ENCODE measurements at regions not wholly inside any gene's neighbourhood (a gene's known extent, or its start where the extent isn't known, plus 50 kb on each side); places are given as distances from the start of the nearest gene placed in this dataset.

DNA sequence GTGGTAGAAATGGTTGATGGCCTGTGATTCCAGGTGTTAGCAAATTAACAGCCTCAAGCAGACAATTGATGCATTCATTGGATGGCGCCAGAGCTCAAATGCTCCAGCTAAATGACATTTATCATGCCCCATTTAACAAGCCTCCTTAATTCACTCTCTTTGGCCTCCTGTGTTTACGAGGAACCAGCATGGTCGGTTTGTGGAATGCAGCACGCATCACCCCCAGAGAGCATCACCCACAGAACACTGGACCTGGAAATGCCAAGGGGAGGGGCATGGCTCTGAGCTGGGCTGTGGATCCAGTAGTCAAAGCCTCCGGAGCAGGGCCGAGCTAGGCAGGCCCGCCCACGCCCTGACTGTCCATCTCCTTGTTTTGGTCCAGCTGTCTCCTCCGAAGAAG is 434.0 kb downstream of the GADD45G start:
- DNase-seq = no peak

DNA sequence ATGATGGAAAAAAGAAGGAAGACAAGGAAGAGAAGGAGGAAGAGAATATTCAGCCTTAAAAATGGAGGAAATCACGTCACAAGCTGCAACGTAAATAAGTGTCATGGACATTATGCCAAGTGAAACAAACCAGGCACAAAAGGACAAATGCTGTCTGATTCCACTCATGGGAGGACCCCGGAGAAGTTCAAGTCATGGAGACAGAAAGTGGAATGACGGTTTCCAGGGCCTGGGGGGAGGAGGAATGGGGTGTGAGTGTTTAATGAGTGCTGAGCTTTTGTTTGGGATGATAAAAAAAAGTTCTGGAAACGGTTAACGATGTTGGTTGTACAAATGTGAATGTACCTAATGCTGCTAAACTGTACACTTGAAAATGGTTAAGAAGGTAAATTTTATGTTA is 439.5 kb downstream of the GADD45G start:
- DNase-seq = no peak

DNA sequence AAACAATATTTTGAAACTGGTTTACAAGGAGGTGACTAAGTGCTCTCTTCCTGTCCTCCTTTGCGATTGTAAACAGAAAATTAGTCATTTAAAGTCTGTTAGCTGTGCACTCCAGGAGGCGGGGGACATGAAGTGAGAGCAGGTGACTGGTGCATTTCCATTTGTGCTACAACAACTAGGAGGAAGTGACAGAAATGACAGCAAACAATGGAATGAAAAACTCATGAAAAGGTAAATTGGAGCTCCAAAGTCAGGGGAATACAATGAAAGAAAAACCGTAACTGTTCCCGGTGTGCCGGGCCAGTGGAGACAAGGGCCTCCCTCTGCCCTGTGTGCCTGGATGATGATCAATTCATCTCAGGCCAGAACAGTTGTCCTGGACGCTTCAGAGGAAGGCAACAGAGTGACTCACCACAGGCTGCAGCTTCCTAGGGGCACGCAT is 439.9 kb downstream of the GADD45G start:
- DNase-seq = no peak

DNA sequence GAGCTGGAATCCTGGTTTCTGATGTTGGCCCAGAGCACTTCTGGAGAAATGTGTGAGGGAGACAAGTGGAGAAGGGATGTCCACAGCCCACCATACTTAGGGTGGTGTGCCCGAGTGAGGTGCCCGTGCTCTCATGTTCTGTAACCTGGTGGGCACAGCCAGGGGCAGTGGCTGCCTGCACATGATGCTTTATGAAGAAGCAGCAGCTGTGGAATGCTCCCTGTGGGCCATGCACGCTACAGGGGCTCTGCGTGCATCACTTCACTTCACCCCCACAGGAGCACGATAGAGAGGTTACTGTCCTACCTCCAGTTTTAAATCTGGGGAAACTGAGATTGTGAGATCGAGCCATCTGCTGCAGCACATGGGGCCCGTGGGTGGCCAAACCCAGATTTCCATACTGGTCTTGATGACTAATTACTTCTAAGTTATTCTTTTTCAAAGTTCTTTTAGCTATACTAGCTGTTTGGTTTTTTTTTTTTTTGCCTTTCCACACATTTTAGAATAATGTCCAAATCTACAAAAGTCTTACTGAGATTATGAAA is 441.6 kb downstream of the GADD45G start:
- DNase-seq = no peak

DNA sequence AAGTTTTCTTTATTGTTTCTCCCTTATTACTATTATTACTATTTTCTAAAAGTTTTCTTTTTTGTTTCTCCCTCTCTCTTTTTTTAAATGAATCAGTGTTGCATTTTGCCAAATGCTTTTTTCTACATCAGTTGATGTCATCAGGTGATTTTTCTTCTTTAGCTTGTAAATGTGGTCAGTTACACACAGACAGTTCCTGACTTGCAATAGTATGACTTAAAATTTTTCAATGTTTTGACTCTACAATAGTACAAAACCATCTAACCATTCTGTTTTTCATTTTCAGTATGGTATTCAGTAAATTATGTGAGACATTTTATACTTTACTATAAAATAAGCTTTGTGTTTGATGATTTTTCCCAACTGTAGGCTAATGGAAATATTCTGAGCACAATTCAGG is 443.0 kb downstream of the GADD45G start:
- no peak for DNase-seq

DNA sequence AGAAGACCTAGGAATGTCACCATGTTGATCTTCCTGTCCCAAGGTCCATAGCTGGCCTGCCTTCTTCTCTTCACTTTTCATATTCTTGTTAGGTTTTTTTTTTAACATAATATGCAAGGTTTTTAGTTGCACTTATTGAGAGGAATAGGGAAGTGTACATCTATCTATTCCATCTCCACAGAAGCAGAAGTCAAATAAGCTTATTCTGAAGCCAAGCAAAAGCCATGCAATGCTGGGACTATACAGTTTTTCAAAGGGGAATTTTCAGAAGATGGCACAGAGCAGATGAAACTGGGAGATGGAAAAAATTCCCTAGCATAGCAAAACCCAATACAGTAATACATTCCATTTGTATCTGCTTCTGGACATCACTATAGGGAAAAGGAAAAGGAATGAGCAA is 447.6 kb downstream of the GADD45G start:
- DNase-seq = no peak

DNA sequence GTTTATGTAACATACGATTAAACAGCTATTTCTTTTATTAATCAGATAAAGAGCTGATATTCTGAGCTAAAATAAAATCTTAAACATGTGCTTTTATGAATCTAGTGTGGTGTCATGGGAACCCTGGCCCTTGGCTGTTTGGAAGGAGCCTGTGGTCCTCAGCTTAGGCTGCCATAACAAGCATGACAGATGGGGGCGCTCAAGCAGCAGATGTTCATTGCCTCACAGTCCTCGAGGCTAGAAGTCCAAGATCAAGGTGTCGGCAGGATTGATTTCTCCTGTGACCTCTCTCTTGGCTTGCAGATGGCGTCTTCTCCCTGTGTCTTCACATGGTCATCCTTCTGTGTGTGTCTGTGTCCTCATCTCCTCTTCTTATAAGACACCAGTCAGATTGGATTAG is 448.2 kb downstream of the GADD45G start:
- DNase-seq = no peak

DNA sequence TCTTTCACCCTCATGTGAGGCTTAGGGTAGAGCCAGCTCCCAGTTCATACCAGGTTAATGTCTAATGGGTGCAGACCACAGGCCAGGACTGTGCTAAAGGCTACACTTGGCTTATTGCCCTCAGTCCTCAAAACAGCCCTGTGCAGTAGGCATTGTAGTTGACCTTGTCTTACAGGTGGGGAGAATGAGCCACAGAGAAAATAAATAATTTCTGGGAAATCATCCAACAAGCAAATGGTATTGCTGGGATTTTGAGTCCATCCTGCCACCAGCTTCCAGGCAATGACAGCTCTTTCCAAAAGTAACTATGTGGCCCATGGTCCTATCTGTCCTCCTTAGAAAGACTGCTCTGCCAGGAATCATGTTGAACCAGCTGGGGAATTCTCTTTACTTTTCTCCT is 450.0 kb downstream of the GADD45G start:
- no peak for DNase-seq

DNA sequence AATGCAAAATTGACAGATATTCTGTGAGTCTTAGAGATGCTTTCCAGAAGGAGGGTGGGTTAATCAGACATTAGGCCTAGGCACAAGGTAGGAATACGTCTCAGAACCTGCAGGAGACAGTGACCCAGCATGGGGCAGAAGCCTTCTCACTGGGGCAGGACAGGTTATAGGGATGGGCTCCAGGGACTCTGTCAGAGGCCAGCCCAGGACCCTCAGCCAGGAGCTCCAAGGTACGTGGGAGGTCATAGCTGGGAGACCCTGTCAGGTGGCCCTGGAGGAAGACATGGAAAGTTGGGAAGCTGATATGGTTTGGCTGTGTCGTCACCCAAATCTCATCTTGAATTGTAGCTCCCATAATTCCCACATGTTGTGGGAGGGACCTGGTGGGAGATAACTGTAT is 450.4 kb downstream of the GADD45G start:
- no peak for DNase-seq

DNA sequence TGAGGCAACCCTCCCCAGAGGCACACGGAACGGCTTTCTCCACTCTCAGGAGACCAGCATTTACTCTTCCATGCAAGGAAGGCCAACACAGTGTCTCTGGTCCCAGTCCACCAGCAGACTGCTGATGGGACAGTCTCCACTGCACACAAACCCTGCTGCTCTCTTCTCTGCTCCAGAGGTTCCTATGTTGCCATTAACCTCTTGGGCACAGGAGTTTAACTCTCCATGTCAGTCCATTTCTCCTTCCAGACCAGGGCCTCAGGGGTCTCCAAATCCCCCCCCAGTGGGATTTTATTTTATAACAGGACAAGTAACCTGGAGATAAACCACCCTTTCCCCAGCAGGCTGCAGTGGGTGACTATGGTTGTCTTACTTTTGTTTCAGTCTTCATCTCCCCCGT is 452.5 kb downstream of the GADD45G start:
- DNase-seq = no peak

DNA sequence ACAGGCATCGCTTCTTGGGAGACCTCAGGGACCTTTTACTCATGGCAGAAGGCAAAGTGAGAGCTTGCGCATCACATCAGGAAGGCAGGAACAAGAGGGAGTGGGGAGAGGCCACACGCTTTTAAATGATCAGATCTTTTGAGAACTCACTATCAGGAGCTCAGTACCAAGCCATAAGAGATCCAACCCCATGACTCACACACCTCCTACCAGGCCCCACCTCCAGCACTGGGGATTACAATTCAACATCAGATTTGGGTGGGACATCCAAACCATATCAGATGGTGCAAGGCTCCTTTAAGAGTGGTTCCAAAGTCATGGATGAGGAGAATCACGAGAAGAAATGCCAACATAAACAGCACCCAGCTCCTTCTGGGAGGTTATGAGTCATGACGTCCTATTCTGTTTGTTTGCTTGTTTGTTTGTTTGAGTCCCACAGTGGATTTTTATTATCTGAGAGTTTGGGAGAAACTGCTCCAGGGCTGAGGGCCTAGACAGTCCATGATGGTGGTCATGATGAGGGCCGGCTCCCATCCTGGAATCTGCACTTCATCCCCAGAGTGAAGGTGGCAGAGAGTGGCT is 453.5 kb downstream of the GADD45G start:
- DNase-seq = no peak

DNA sequence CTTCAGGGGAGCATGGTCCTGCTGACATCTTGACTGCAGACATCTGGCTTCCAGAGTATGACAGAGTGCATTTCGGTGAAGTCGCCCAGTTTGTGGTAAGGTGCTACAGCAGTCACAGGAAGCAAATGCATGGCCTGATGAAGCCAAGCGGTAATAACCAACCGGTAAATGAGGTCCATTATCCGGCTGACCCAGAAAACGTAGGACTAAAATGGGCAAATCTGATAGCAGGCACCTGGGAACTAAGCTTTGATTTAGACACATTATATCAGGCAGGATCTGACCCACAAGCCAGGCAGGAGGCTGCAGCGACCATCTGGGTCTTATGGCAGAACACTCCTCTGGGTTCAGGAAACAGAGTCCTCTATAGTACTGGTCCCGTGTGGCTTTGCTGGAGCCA is 454.6 kb downstream of the GADD45G start:
- no peak for DNase-seq

DNA sequence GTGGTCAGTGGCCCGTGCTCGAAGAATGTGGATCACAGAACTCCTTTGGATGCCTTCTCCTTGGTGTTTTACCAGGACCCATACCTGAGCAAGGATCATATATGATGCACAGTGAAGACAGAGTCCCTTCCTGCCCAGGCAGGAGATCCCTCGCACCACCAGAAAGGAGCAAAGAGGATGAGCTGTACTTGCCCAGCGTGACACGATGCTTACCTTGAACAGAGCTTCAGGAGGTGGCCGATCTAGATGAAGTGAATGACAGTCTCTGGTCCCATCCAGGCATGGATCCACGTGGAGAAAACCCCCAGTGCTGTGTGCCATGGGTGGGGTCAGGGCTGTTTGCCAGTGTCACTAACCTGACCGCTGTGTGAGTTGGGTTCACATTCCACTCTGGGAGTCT is 455.4 kb downstream of the GADD45G start:
- no peak for DNase-seq

DNA sequence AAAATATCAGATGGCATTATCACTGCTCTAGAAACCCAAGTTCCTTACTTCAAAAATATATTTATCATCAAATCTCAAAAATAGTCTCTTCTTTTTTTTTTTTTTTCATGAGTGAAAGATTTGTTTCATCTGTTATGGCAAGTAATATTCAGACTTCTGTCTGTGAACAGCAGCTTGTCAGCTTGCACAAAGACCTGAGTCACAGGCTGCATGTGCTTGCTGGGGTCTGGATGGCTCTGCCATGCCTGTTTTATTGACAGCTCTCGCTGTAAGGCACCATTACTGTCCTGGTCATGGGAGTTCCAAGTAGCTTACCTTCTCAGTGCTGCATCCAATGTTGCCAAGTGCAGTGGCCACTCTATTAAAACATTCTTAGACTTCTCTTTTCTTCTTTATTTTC is 456.4 kb downstream of the GADD45G start:
- DNase-seq = no peak

DNA sequence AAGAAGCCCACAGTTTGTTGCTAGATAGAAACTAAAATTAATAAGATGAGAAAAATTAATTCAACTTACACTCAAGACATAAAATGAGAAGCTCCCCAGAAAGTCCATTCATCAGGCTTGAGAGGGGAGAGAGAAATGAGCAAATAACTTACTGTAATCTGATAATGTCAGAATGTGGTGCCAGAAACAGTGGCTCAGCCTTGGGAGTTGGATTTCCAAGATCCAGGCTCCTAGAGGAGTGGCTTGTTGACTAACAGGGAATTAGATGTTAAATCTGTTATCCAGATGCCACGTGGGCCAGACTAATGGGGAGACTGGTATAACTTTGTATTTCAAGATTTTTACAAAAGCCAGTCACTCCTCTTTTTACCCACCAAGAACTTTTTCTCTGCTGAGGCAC is 458.2 kb downstream of the GADD45G start:
- DNase-seq = no peak

DNA sequence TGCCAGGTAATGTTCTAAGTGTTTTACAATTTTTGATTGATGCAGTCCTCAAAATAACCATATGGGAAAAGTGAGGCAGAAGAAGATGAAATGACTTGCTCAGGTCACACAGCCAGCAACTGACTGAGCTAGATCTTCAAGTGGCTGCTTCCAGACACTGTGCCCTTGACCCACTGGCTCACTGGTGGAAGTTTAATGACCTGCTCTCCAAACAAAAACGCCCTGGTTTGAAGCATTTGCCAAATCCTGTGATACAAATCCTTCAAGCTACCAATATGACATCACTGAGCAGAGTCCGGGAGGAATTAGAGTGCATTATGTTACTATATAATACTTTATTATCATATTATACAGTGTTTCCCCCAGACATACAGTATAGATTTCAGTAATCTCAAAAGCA is 459.4 kb downstream of the GADD45G start:
- DNase-seq = no peak

DNA sequence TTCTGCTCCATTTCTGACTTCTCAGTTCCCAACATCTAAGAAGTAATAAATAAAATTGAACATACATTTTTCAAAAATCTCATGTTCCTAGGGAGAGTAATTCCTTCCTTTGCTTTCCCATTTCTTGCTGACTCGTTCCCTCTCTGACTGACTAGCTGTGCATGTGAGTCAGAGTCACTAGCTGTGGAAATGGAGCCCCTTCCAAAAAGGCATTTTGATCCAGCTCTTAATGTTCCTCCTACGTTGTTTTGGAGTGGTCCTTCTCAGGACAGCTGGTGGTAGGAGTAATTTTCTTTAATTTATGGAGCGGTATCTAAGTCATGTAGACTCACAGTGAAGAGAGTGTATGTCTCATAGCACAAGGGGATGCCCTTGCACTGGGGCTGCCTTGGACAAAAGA is 460.2 kb downstream of the GADD45G start:
- no peak for DNase-seq

DNA sequence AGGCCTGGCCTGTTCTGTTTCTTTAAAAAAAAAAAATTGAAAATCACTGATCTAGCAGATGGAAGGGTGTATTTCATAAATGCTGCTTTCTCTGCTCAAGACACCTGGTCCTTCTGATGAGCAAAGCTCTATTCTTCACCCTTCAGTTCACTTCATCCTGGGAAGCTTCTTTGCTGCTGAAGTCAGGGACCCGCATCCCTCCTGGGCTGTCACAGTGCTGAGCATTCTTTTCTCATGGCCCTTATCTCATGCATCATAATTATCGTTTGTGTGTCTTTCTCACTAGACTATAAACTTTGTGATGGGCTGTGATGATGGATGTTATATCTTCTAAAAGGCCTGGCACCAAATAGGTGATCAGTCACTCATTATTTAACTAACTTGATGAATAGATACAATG is 461.0 kb downstream of the GADD45G start:
- no peak for DNase-seq

DNA sequence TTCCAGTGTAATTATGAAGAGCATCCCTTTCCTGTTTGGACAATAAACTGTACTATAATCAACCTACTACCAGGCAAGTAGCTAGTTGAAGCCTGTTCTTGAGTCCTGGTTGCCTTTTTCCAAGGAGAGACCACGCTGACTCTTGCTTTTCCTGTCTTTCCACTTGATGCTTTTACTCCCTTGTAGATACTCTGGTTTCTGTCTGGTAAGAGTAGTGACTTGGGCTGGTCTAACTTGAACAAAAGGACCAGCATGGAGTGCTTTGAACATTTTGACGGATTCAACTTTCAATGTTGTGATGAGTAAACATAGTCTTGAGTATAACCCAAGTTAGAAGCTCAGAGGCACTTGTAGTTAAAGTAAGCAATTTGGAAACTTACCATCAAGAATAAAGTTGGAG is 464.3 kb downstream of the GADD45G start:
- no peak for DNase-seq

DNA sequence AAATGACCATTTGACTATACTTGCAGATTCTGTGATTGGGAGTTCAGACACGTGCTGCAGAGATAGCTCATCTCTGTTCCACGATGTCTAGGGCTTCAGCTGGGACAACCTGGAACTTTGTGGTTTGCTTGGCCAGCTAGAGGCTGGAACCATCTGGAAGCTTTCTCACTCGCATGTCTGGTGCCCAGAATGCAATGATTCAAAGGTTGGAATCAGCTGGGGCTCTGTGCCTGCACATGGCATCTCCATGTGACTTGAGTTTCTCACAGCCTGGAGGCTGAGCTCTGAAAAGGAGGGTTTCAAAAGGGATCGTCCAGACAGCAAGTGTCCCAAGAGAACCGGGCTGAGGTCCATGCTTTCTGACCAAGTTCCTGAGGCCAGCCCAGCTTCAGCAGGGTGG is 465.2 kb downstream of the GADD45G start:
- DNase-seq = no peak

DNA sequence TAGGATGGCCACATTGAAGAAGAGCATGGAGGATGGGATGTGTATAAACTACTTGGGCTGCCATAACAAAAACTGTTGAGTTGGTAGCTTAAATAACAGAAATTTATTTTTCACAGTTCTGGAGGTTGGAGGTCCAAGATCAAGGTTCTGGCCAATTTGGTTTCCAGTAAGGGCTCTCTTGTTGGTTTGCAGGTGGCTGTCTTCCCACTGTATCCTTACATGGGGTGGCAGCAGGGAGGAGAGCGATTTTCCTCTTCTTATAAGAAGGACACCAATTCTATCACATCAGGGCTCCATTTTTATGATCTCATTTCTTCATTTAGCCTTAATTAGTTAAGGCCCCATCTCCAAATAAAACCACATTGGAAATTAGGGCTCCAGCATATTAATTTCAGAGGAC is 465.7 kb downstream of the GADD45G start:
- no peak for DNase-seq

DNA sequence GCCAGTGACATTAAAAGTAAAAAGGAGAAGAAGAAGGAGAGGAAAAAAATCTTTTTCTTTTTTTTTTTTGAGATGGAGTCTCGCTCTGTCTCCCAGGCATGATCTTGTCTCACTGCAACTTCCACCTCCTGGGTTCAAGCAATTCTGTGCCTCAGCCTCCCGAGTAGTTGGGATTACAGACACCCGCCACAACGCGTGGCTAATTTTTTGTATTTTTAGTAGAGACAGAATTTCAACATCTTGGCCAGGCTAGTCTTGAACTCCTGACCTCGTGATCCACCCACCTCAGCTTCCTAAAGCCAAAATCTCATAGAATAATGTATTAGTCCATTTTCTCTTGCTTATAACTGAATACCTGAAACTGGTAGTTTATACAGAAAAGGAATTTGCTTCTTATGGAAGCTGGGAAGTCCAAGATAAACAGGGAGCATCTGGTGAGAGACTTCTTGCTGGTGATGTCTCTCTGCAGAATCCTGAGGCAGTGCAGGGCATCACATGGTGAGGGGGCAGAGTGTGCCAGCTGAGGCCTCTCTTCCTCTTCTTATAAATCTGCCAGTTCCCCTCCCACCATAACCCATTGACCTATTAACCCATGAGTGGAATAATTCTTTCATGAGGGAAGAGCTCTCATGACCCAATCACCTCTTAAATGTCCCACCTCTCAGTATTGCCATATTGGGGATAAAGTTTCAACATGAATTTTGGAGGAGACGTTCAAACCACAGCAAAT is 466.3 kb downstream of the GADD45G start:
- DNase-seq = no peak

DNA sequence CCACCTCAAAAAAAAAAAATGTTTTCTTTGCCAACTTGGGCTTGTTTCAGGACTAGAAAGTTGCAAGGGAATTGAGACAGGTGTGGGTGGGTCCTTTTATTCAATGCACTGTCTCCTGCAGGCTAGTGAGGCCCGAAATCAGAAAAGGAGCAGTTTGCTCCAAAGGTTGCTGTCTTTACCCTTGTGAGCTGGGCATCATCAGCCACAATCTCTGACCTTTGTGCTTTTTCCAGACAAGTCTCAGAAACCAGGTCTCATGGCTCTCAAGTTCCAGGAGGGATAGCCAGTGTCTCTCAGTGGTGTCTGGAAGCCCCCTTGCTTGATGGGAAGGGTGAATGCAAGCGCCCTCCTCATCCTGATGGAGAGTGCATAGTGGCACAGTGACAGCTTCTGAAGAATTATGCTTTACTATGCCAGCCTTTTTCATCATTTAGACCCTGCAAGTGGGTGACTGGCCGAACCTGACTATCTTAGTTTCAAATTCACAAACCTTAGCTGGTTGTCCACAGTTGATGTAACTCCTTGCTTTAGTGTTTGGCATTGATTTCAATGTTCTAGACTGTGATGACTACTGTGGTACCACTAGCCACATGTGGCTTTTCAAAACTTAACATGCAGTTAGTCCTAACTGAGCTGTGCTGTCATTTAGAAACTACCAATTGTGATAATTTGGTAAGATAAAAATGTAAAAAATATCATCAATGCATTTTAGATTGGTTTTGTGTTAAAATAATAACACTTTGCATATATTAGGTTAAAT is 468.6 kb downstream of the GADD45G start:
- DNase-seq = no peak
